ENCODE measurements at regions not wholly inside any gene's neighbourhood (a gene's known extent, or its start where the extent isn't known, plus 50 kb on each side); places are given as distances from the start of the nearest gene placed in this dataset.

DNA sequence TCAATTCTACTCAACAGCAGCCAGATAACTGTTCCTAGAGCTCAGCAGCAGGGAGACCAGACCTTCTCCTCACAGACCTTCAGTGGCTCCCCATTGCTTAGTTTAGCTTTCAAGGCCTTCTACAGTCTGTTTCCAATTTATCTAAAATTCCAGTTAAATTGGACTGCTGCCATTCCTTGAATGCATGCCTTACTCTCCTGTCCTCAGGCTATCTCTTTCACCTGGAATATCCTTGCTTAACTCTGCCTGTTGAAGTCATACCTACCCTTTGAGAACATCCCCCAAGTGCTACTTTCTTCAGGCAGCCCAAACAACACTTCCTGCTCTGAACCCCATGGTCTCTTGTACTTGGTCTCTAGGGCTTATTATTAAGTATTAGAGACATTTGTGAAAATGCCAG, 120.7 kb upstream of the TENM4 start:
- Histone ChIP-seq H3K4me2 (ENCODE audit: low read length) (no peak overlapping the region), H2AFZ (ENCODE audit: low read length) (no peak overlapping the region), H4K20me1 (ENCODE audit: insufficient read depth, low read length) (no peaks in the 10 kb centered on the region), H3K9me3 (ENCODE audit: low read length) (no peaks in the 10 kb centered on the region), H3K36me3 (ENCODE audit: insufficient read depth, low read length) (no peaks in the 10 kb centered on the region), H3K4me1 (ENCODE audit: insufficient read depth, low read length, poor library complexity, severe bottlenecking) (no peaks in the 10 kb centered on the region), H3K79me2 (ENCODE audit: insufficient read depth, low read depth, low read length) (no peaks in the 10 kb centered on the region), H3K27ac (ENCODE audit: low read depth, low read length, poor library complexity, severe bottlenecking) (no peak overlapping the region), H3K9me2 (ENCODE audit: insufficient read depth, low read length) (no peaks in the 10 kb centered on the region), H3K4me3 (ENCODE audit: low read depth, low read length, poor library complexity, severe bottlenecking) (no peak overlapping the region)
- TF ChIP-seq EZH2phosphoT487 (IDR thresholded peaks at IDR 0.05; ENCODE audit: borderline replicate concordance, low read depth, low read length) = no peak
- TF ChIP-seq, protein P1, sequence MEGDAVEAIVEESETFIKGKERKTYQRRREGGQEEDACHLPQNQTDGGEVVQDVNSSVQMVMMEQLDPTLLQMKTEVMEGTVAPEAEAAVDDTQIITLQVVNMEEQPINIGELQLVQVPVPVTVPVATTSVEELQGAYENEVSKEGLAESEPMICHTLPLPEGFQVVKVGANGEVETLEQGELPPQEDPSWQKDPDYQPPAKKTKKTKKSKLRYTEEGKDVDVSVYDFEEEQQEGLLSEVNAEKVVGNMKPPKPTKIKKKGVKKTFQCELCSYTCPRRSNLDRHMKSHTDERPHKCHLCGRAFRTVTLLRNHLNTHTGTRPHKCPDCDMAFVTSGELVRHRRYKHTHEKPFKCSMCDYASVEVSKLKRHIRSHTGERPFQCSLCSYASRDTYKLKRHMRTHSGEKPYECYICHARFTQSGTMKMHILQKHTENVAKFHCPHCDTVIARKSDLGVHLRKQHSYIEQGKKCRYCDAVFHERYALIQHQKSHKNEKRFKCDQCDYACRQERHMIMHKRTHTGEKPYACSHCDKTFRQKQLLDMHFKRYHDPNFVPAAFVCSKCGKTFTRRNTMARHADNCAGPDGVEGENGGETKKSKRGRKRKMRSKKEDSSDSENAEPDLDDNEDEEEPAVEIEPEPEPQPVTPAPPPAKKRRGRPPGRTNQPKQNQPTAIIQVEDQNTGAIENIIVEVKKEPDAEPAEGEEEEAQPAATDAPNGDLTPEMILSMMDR (conservative IDR thresholded peaks at IDR 0.05; ENCODE audit: low read length) = no peak
- POLR2A ChIA-PET = no interaction called here
- BruUV-seq (replicated peaks) = no TSS peak
- CTCF ChIA-PET (ENCODE audit: unreplicated experiment) = no interaction called here
- intact Hi-C loops (cut with micrococcal nuclease; ENCODE audit: unreplicated experiment) = no loop called here
- no peak for DNase-seq (ENCODE audit: low spot score)

DNA sequence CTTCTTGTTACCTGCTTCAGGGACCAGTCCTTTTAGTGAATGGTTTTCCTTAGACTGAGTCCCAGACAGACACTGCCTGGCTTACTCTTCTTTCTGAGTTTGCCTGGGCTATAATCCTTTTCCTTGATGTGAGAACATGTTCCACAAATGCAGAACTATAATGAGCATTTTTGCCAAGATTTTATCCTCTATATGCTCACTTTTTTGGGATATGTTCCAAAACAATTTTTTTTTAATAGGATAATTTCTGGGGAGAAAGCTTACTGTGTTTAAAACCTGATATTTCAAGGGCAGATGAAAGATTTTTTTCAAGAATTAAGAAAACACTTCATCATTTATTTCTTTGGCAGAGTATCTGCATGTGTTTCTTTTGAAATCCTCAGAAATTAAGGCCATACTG, 110.0 kb upstream of the TENM4 start:
- POLR2A ChIA-PET = no interaction called here
- no peaks in the 10 kb centered on the region for H3K9me2 ChIP-seq (ENCODE audit: insufficient read depth, low read length)
- intact Hi-C loops (cut with micrococcal nuclease; ENCODE audit: unreplicated experiment) = no loop called here
- H3K27ac ChIP-seq (ENCODE audit: low read depth, low read length, poor library complexity, severe bottlenecking) = no peak overlapping the region
- no peaks in the 10 kb centered on the region for H3K36me3 ChIP-seq (ENCODE audit: insufficient read depth, low read length)
- no peaks in the 10 kb centered on the region for H3K79me2 ChIP-seq (ENCODE audit: insufficient read depth, low read depth, low read length)
- TF ChIP-seq, protein P1 (conservative IDR thresholded peaks at IDR 0.05; ENCODE audit: low read length) = no peak
- TF ChIP-seq EZH2phosphoT487 (IDR thresholded peaks at IDR 0.05; ENCODE audit: borderline replicate concordance, low read depth, low read length) = no peak
- no TSS peak for BruUV-seq (replicated peaks)
- CTCF ChIA-PET (ENCODE audit: unreplicated experiment) = no interaction called here
- H2AFZ ChIP-seq (ENCODE audit: low read length) = no peak overlapping the region
- no peaks in the 10 kb centered on the region for H3K4me1 ChIP-seq (ENCODE audit: insufficient read depth, low read length, poor library complexity, severe bottlenecking)
- DNase-seq (ENCODE audit: low spot score) = no peak
- no peak overlapping the region for H3K4me3 ChIP-seq (ENCODE audit: low read depth, low read length, poor library complexity, severe bottlenecking)
- H3K9me3 ChIP-seq (ENCODE audit: low read length) = no peaks in the 10 kb centered on the region
- no peak overlapping the region for H3K4me2 ChIP-seq (ENCODE audit: low read length)
- H4K20me1 ChIP-seq (ENCODE audit: insufficient read depth, low read length) = no peaks in the 10 kb centered on the region

DNA sequence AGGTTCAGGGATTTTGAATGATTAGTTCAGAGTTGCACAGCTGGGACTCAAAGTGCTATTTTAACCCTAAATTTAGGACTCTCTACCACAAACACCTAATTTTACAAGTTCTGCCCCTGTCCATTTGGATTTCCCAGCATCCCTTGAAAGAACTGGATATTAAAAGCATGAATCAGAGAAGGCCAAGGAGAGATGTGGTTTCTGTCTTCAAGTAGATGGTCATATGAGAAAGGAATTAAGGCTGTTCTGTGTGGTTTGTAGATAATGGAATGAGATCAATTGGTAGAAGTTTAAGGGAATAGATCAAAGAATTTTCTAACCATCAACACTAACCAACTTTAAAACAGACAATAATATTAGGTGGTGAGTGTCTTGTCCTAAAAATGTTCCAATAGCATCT, 106.4 kb upstream of the TENM4 start:
- H3K36me3 ChIP-seq (ENCODE audit: insufficient read depth, low read length) = no peaks in the 10 kb centered on the region

More for the DNA sequence above, 106.4 kb upstream of the TENM4 start:
- intact Hi-C loops (cut with micrococcal nuclease; ENCODE audit: unreplicated experiment) = no loop called here
- Histone ChIP-seq H3K9me3 (ENCODE audit: low read length) (no peaks in the 10 kb centered on the region), H3K4me2 (ENCODE audit: low read length) (no peak overlapping the region), H3K9me2 (ENCODE audit: insufficient read depth, low read length) (no peaks in the 10 kb centered on the region), H3K4me1 (ENCODE audit: insufficient read depth, low read length, poor library complexity, severe bottlenecking) (no peaks in the 10 kb centered on the region), H2AFZ (ENCODE audit: low read length) (no peak overlapping the region), H3K27ac (ENCODE audit: low read depth, low read length, poor library complexity, severe bottlenecking) (no peak overlapping the region), H3K79me2 (ENCODE audit: insufficient read depth, low read depth, low read length) (no peaks in the 10 kb centered on the region), H4K20me1 (ENCODE audit: insufficient read depth, low read length) (no peaks in the 10 kb centered on the region), H3K4me3 (ENCODE audit: low read depth, low read length, poor library complexity, severe bottlenecking) (no peak overlapping the region)
- no peak for TF ChIP-seq EZH2phosphoT487 (IDR thresholded peaks at IDR 0.05; ENCODE audit: borderline replicate concordance, low read depth, low read length)
- TF ChIP-seq, protein P1 (conservative IDR thresholded peaks at IDR 0.05; ENCODE audit: low read length) = no peak
- ChIA-PET POLR2A (interaction anchor here (0.7 kb wide), 2 partner anchors 64 to 90 kb away, joined by 3 read pairs; no protein-coding TSS in a partner anchor), CTCF (ENCODE audit: unreplicated experiment) (no interaction called here)
- DNase-seq (ENCODE audit: low spot score) = no peak
- BruUV-seq (replicated peaks) = no TSS peak
